Vagina (tissue), 2 donors: ENCODE measurements at regions not wholly inside any gene's neighbourhood (a gene's known extent, or its start where the extent isn't known, plus 50 kb on each side); places are given as distances from the start of the nearest gene placed in this dataset.

ENCODE experiments used
- DNase-seq, 2 donors: peaks; one replicate each; pipeline ENCODE4 v3.0.0-alpha.2; 2017; ENCODE audit errors: extremely low spot score in 2 of 2
- H3K27ac ChIP-seq: fragments of 200-600 bp; sonication (generic); one replicate; pipeline ENCODE4 v1.5.1; 2019
- H3K27me3 ChIP-seq: fragments of 200-600 bp; sonication (generic); one replicate; pipeline ENCODE4 v1.5.1; 2019
- H3K36me3 ChIP-seq, 2 donors: fragments of 200-600 bp; sonication (generic); one replicate each; pipeline ENCODE4 v1.5.1; 2017 to 2019
- H3K4me1 ChIP-seq: fragments of 200-600 bp; sonication (generic); one replicate; pipeline ENCODE4 v1.5.1; 2019
- H3K4me3 ChIP-seq, 2 donors: fragments of 200-600 bp; sonication (generic); 1 replicate in 1 of 2; 2 replicates in 1 of 2; pipeline ENCODE4 v1.5.1; 2016 to 2019
- H3K9me3 ChIP-seq: fragments of 200-600 bp; sonication (generic); one replicate; pipeline ENCODE4 v1.5.1; 2019
- CTCF ChIP-seq, 3 experiments: fragments of 450-650 bp in 2 of 3; fragments of 200-600 bp in 1 of 3; sonication (generic) in 1 of 3; IDR thresholded peaks; one replicate each; pipeline ENCODE4 v1.5.1; 2017 to 2019; ENCODE audit warnings: antibody characterized with exemption in 3 of 3, mild to moderate bottlenecking in 2 of 3, moderate library complexity in 2 of 3
- POLR2A ChIP-seq, 2 donors: fragments of 450-650 bp; IDR thresholded peaks; one replicate each; pipeline ENCODE4 v1.6.1; 2017; ENCODE audit warnings: antibody characterized with exemption in 2 of 2, mild to moderate bottlenecking in 2 of 2, moderate library complexity in 2 of 2
- POLR2AphosphoS5 ChIP-seq, 2 donors: sonication (generic); formaldehyde crosslinking; IDR thresholded peaks; one replicate each; pipeline ENCODE4 v1.9.0; 2017; ENCODE audit warnings: antibody characterized with exemption in 2 of 2, mild to moderate bottlenecking in 2 of 2, low read depth in 1 of 2; ENCODE audit not compliant: insufficient read depth in 1 of 2
- intact Hi-C: fragments of 100-400 bp; cut with DNase I; formaldehyde crosslinking; loops from one replicate; pipeline ENCODE4 v1.15.1; 2023

DNA sequence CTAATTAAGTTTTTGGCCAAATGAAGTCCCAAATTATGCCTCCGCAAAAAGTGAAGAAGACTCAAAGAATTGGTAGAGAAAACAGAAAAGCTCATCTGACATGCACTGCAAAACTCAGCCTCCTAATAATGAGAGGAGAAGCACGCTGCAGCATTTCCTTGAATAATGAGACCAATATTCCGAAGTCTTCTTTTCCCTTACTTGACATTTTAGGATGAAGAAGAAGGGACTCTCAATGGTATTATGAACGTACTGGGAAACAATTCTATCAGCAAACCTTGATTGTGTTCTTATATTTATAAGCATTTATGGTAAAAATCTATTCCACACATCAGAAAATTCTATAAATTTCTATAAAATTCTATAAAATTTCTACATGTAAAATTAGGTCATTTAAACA, 733.9 kb upstream of the ACVR2A start:
- intact Hi-C loops, result no loop called here

GRCh38 chr2:147110317-147110716, 734.5 kb upstream of the ACVR2A start:
- intact Hi-C loops, result no loop called here
- H3K27ac ChIP-seq, result no peak overlapping the region
- DNase-seq, result no peak
- no peak for TF ChIP-seq CTCF (IDR thresholded peaks at IDR 0.05)
- TF ChIP-seq POLR2AphosphoS5 (IDR thresholded peaks at IDR 0.05; ENCODE audit: insufficient read depth in 1 of 2, low read depth in 1 of 2), result no peak
- TF ChIP-seq POLR2A (IDR thresholded peaks at IDR 0.05), result no peak
- no peaks in the 10 kb centered on the region for H3K36me3 ChIP-seq
- H3K4me3 ChIP-seq, result no peak overlapping the region
- no peaks in the 10 kb centered on the region for H3K4me1 ChIP-seq
- no peaks in the 10 kb centered on the region for H3K27me3 ChIP-seq
- no peaks in the 10 kb centered on the region for H3K9me3 ChIP-seq

More for the DNA sequence above, 733.9 kb upstream of the ACVR2A start:
- Histone ChIP-seq H3K27ac (no peak overlapping the region), H3K9me3 (no peaks in the 10 kb centered on the region), H3K27me3 (no peaks in the 10 kb centered on the region), H3K36me3 (no peaks in the 10 kb centered on the region), H3K4me1 (no peaks in the 10 kb centered on the region), H3K4me3 (no peak overlapping the region)
- DNase-seq, result no peak
- TF ChIP-seq POLR2AphosphoS5 (IDR thresholded peaks at IDR 0.05; ENCODE audit: insufficient read depth in 1 of 2, low read depth in 1 of 2) (no peak), CTCF (IDR thresholded peaks at IDR 0.05) (no peak), POLR2A (IDR thresholded peaks at IDR 0.05) (no peak)

GRCh38 chr2:147109291-147109690, 735.5 kb upstream of the ACVR2A start:
- no peak overlapping the region for H3K4me3 ChIP-seq
- H3K27me3 ChIP-seq, result no peaks in the 10 kb centered on the region
- H3K36me3 ChIP-seq, result no peaks in the 10 kb centered on the region
- no peak overlapping the region for H3K27ac ChIP-seq
- intact Hi-C loops, result no loop called here
- DNase-seq, result no peak
- H3K9me3 ChIP-seq, result no peaks in the 10 kb centered on the region
- TF ChIP-seq CTCF (IDR thresholded peaks at IDR 0.05), result no peak
- TF ChIP-seq POLR2AphosphoS5 (IDR thresholded peaks at IDR 0.05; ENCODE audit: insufficient read depth in 1 of 2, low read depth in 1 of 2), result no peak
- no peak for TF ChIP-seq POLR2A (IDR thresholded peaks at IDR 0.05)
- no peaks in the 10 kb centered on the region for H3K4me1 ChIP-seq

- intact Hi-C loops, result no loop called here
- H3K27ac ChIP-seq, result no peak overlapping the region
- no peaks in the 10 kb centered on the region for H3K9me3 ChIP-seq
- H3K4me3 ChIP-seq, result no peak overlapping the region
- H3K4me1 ChIP-seq, result no peaks in the 10 kb centered on the region
- H3K27me3 ChIP-seq, result no peaks in the 10 kb centered on the region
- TF ChIP-seq POLR2AphosphoS5 (IDR thresholded peaks at IDR 0.05; ENCODE audit: insufficient read depth in 1 of 2, low read depth in 1 of 2), result no peak
- TF ChIP-seq CTCF (IDR thresholded peaks at IDR 0.05), result no peak
- TF ChIP-seq POLR2A (IDR thresholded peaks at IDR 0.05), result no peak
- H3K36me3 ChIP-seq, result no peaks in the 10 kb centered on the region
- no peak for DNase-seq
These were observed 736.3 kb upstream of the ACVR2A start for GRCh38 chr2:147108548-147108947.

DNA sequence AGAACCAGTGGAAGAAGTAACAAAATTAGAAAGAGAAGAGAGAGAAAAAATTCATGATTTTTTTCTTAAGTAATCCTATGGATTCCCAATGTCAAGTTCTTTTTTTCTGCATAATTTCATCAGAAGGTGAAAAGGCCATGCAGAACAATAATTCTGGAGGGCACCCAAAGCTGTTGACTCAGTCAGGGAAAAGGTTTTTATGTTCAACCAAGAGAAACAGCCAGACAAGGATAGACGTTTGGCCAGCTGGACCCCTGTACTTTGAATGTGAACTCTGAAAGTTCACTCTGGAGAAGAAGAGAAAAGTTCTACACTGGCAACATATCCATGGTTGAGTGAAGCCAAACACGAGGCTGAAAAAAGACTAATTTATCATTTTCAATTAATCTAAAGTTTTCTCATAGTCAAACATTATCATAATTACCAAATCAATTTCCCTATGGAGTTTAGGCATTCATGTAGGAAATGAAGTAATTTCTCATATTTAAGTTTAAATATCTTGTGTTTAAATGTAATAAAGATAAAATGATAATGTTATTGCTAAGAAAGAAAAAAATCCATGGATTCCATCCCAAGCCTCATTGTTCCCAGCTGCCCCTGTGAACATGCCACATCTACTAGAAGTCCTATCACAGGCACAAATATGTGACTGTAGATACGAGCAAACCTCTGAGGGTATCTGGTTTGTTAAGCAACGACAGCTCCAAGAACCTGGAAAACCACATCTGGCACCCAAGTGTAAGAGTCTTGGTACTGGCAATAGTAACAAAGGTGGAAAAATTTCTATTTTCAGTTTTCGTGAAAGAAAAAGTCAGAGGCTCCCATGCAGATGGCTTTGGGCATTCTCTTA, 742.7 kb upstream of the ACVR2A start:
- no peaks in the 10 kb centered on the region for H3K27me3 ChIP-seq
- no peak for DNase-seq
- TF ChIP-seq CTCF (IDR thresholded peaks at IDR 0.05), result no peak
- TF ChIP-seq POLR2A (IDR thresholded peaks at IDR 0.05), result no peak
- no peak for TF ChIP-seq POLR2AphosphoS5 (IDR thresholded peaks at IDR 0.05; ENCODE audit: insufficient read depth in 1 of 2, low read depth in 1 of 2)
- no peak overlapping the region for H3K27ac ChIP-seq
- intact Hi-C loops, result no loop called here
- no peaks in the 10 kb centered on the region for H3K36me3 ChIP-seq
- H3K9me3 ChIP-seq, result no peaks in the 10 kb centered on the region
- H3K4me1 ChIP-seq, result no peaks in the 10 kb centered on the region
- H3K4me3 ChIP-seq, result no peak overlapping the region
